GM19025 (cell line): ENCODE measurements at regions not wholly inside any gene's neighbourhood (a gene's known extent, or its start where the extent isn't known, plus 50 kb on each side); places are given as distances from the start of the nearest gene placed in this dataset.
"Not testable (repeated sequence)": the region's sequence is repeated elsewhere in the genome, so short reads cannot be mapped to it uniquely, and the experiment has no call there.

Source experiments
- ATAC-seq: cut with Tn5 transposase; IDR thresholded peaks from one replicate; pipeline ENCODE4 v1.9.1; 2021; ENCODE audit warnings: mild to moderate bottlenecking, low read depth, moderate library complexity; ENCODE audit not compliant: unreplicated experiment

DNA sequence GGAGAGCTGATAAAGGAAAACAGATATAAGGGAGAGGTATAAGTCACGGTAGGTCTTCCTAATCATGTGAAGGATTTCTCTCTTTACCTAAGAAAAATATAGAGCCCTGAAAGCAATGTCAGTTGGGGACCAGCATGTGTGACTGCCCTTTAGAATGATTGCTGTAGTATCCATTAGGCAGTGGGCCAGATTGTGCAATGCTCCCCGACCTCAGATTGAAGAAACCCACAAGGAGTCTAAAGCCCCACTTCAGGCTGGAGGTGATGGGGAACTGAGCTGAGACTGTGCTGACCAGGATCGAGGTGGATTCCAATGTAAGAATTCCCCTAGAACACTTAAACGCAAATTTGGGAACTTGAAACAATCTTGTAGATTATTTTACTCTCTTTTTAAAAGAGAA is 614.4 kb downstream of the LIG4 start:
- ATAC-seq: no peak

GRCh38 chr13:107596306-107596705 is 619.0 kb downstream of the LIG4 start:
- not testable (repeated sequence) for ATAC-seq

GRCh38 chr13:107590556-107590955 is 624.8 kb downstream of the LIG4 start:
- ATAC-seq: no peak

DNA sequence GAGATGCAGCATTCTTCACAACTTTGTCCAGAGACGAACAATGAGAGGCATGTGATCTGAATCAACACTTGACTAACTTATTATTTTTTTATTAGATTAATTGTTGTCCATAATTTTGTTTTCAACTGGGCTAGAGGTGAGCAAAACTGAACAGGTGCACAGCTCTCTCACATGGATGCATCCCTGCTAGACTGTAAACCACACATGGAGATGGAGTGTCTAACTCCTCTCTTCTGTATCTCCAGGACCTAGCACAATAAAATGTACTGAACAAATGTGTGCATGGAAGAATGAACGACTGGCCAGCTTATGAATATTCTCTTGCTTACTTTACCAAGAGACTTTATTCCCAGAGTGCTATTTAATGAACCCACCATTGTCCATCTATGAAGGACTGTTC is 627.7 kb downstream of the LIG4 start:
- ATAC-seq: no peak

DNA sequence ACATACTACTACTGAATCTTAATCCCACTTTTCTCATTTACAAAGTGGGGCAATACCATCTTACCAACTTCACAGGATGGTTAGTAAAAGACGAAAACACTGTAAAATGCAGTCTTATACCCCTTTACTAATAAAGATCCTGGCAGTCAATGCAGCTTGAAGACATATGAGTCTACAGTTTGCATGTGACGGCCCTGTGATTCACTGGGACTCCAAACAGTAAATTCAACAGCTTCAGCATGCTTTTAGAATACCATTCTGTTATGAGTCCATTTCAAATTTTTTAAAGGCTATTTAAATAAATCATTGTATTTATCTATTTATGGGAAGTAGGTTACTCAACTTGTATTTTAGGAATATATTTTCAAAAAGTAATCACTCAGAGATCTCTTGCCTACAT is 629.1 kb downstream of the LIG4 start:
- no peak for ATAC-seq

DNA sequence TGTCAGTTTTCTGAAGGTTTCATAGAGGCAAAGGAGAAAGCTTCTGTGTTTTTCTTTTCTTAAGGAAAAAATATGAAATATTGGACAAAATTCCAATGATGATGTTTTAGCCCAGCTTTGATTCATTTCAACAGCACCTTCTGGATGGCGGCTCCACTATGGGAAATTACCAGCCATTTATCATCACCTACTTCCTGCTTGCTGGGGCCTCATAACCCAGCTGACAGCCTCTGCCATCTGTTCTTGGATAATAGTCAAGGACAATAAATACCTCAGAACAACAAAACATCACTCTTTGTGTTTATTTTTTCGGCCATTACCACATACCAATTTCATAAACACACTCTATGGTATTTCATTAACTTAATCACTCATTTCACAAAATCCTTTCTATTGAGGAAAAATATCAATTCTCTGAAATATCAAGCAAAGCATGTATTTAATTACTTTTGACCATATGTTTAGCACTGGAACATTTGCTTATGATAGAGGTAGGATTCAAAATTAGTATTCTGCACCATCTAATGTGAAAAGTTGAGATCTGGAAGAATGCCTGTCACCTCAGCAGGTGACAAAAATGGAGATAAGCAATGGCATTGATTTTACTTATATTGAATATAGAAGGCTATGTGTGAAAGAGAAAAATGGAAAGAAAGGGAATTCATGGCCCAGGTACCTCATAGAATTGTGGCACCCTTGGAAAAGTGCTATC is 629.7 kb downstream of the LIG4 start:
- no peak for ATAC-seq

- no peak for ATAC-seq
Observed at GRCh38 chr13:107582171-107582570, 633.2 kb downstream of the LIG4 start.

DNA sequence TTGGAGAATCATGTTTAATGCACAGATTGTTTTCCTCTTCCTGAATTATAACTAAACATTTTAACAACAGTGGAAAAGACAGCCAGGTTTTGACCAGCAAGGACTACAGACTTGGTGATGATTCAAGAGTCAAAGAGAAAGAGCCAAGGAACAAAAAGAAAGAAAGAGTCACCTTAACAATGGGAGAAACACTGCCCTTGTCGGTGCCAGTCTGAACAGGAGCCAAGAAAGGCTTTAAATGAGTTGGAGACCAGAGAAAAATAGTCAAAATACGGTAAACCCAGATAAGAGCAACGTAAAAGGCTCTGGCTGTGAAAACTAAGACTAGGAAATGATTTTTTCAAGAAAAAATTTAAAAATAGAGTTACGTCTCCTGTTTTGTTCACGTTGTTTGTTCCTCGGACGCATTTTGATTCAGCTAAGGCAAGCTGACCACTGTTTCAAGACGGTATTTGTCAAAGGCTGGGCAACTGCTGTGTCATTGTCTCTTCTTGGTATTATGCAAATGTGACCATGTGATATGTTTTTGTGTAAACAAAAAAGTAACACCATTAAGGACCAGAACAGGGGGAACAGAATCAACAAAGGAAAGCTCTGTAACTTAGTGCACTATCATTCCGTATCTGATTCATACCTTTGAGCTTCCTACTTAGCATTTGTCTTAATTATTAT is 634.5 kb downstream of the LIG4 start:
- ATAC-seq: no peak

DNA sequence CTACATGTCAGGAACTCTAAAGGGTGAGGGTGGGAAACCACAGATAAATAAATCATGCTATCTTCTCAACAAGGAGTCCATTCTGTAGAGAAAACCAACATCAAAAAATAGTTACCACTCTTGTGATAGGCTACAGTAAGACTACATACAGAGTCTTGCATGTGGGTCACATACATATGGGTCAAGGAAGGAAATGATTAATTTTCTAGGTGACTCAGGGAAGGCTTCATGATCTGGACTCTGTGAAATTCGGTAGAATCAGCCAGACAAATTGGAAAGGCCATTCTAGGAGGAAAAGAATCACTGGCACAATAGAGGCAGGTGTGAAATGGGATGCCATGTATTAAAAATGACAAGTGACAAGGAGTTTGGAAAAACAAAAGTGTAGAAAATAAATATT is 638.9 kb downstream of the LIG4 start:
- no peak for ATAC-seq

DNA sequence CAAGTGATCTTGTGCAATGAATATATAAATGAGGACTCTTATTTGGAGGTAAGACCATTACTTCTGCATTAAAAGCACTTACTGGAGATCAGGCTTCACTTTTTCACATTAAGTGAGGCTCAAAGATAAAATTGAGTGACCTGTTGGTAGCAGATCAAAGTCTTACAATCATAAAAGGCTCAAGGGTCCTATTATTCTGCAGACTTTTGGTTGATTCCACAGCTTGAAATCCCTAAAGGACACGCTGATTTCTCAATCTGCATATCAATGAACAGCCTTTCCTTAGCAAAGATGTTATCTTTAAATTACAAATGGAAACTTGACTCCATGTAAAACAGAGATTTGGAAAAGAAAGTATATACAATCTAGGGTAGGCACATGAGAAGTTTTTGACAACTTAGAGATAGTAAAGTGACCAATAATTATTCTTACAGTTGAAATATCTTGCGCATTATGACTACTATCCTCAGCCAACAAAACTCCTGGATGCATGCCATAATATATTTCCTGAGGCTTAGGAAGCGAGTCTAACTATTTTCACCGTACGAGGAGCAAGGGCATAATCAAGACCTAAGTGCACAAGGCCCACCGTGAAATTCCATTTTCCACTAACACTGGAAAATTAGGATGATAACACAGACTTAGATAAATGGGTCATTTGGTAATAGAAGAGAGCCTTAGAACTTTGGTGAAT is 640.7 kb downstream of the LIG4 start:
- ATAC-seq: no peak

DNA sequence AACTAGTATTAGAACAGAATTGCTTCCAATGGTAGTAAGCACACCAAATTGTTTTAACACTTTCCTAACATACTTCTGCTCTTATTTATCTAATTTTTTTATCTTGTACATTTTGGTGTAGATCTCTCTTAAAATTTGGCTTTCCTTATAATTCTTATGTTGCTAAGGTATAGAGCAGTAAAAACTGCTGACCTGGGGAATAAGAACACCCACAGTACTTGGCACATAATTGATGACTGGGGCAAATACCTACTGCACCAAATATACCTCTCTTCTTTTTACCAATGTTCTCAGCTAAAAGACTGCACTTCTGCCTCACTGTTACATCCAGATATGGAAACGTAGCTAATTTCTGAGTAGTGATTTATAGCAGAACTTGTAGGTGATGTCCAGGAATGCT is 642.2 kb downstream of the LIG4 start:
- no peak for ATAC-seq

DNA sequence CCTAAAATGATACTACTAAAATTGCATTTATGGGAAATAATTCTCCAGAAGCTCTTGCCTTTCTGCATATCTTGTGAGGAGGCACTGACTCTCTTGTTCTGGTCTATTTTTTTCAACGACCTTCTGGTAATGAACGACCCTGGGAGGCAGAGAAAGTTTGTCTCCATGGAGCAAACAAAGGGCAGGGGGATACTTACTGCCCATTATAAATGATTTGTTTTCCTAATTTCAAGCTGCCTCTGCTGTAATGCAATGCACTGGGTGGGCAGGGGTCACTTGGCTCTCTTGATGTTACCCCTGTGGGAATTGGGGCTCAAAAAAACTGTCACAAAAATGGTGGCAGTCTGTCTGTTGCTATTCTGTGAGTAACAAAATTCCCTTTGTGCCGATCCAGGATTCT is 643.2 kb downstream of the LIG4 start:
- ATAC-seq: no peak

DNA sequence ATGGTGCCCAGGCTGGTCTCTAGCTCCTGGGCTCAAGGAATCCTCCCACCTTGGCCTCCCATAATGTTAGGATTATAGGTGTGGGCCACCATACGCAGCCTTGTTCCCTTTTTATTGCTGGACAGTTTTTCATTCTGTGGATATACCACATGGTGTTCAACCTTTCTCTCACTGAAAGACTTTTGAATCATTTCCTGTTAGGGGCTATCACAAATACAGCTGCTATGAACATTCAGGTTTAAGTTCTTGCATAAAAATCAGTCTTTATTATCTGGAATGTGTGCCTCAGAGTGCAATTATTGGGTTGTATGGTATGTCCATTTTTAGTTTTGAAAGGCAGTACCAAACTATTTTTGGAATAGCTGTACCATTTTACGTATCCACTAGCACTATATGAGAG is 647.2 kb downstream of the LIG4 start:
- no peak for ATAC-seq

- ATAC-seq: no peak
Observed at GRCh38 chr13:107563099-107563925, 652.0 kb downstream of the LIG4 start.

DNA sequence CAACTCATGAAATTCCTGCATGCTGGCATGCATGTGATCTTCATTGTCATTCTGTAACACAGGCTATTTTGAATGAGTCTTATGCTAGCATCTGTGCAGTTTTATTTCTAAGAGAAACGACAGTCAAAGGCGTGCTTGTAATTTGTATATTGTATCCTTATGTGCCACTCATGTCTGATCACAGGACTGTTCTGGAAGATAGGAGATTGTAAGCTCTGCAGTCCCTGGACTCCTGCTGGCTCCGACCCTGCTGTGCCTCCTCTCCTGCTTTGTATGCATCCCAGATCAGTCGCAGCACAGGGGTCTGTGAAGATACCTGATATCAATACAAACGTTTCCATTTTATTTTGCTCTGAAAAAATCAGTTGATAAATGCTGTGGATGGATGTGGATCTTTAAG is 653.1 kb downstream of the LIG4 start:
- no peak for ATAC-seq

DNA sequence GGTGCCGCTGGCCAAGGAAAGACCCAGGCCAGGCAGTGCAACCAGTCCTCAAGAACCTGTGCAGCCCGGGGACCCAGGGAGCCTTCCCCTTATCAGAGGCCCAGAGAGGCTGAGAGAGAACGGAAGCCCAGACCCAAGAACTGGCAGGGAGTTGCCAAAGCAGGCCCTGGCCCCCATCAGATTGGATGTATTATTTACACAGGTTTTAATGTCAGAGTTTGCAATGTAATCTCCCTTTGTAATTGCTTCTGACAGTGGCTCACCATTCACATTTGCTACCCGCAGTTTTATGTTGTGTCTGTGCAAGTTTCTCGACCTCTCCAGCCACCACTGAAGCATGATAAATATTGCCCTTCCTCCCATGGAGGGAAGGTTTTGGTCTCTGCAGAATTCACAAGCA is 660.9 kb downstream of the LIG4 start:
- no peak for ATAC-seq

GRCh38 chr13:107553838-107554237 is 661.5 kb downstream of the LIG4 start:
- no peak for ATAC-seq

GRCh38 chr13:107551521-107551920 is 663.8 kb downstream of the LIG4 start:
- no peak for ATAC-seq

DNA sequence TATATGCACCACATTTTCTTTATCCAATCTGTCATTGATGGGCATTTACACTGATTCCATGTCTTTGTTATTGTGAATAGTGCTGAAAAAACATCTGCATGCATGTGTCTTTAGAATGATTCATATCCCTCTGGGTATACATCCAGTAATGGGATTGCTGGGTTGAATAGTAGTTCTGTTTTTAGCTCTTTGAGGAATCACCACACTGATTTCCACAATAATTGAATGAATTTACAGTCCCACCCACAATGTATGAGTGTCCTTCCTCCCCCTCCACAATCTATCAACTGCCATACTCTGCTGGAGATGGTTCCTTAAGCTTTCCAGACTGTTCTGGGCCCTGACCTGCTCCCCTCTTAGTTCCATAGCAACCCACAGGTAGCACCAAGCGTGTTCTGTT is 667.0 kb downstream of the LIG4 start:
- ATAC-seq: no peak

- no peak for ATAC-seq
Observed at GRCh38 chr13:107545946-107546502, 669.3 kb downstream of the LIG4 start.

- no peak for ATAC-seq
Observed at GRCh38 chr13:107534548-107534947, 680.8 kb downstream of the LIG4 start.
